ENCODE measurements at regions not wholly inside any gene's neighbourhood (a gene's known extent, or its start where the extent isn't known, plus 50 kb on each side); places are given as distances from the start of the nearest gene placed in this dataset.

DNA sequence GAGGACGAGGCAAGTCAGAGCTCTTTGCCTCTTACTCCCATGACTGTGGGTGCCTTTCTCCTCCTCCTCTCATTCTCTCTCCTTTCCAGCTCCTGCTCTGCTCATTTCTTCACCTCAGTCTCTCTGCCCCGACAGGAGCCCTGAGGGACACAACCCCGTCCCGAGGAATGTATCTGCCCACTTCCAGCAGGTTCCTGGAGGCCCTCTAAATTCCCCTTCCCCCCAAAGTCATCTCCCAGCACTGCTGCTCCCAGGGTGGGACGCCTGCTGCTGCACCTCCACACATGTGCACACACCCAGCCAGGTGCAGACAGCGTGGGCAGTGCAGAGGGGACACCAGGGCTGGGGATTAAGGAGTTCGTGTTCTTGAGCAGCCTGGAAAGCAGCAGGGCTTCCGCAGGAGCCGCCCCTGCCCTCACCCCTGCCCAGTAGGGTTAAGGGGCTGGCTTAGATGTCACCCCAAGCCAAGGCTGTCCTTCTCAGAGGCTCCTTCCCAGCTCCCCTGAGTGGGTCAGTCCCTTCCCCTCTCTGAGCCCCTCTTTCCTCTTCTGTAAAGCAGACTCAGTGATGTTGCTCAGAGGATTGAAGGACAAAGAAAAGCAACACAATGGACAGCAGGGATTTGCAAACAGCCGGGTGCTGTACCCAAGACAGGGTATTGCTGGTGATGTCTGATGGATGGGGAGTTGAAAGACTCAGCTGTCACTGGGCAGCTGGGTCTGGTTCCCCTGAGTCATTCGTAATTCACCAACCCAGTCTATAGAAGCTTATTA, 346.0 kb downstream of the MATN1 start:
- TF ChIP-seq, protein P1, sequence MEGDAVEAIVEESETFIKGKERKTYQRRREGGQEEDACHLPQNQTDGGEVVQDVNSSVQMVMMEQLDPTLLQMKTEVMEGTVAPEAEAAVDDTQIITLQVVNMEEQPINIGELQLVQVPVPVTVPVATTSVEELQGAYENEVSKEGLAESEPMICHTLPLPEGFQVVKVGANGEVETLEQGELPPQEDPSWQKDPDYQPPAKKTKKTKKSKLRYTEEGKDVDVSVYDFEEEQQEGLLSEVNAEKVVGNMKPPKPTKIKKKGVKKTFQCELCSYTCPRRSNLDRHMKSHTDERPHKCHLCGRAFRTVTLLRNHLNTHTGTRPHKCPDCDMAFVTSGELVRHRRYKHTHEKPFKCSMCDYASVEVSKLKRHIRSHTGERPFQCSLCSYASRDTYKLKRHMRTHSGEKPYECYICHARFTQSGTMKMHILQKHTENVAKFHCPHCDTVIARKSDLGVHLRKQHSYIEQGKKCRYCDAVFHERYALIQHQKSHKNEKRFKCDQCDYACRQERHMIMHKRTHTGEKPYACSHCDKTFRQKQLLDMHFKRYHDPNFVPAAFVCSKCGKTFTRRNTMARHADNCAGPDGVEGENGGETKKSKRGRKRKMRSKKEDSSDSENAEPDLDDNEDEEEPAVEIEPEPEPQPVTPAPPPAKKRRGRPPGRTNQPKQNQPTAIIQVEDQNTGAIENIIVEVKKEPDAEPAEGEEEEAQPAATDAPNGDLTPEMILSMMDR (IDR thresholded peaks at IDR 0.05): no peak
- no peak for TF ChIP-seq POLR2A (IDR thresholded peaks at IDR 0.05)
